Mesodermal cell (in vitro differentiated cells): ENCODE measurements at regions not wholly inside any gene's neighbourhood (a gene's known extent, or its start where the extent isn't known, plus 50 kb on each side); places are given as distances from the start of the nearest gene placed in this dataset.

ENCODE experiments used
- H3K27ac ChIP-seq: 2 replicates; pipeline ENCODE4 v1.7.0; 2013; ENCODE audit warnings: mild to moderate bottlenecking, low read depth, low read length, moderate library complexity; ENCODE audit not compliant: severe bottlenecking
- H3K36me3 ChIP-seq: 2 replicates; pipeline ENCODE4 v1.7.1; 2013; ENCODE audit warnings: mild to moderate bottlenecking, low read length, moderate library complexity; ENCODE audit not compliant: control insufficient read depth, insufficient read depth
- H3K4me1 ChIP-seq: one replicate; pipeline ENCODE4 v1.7.1; 2013; ENCODE audit warnings: mild to moderate bottlenecking, low read length; ENCODE audit not compliant: insufficient read depth, control insufficient read depth, poor library complexity, severe bottlenecking
- H3K4me3 ChIP-seq: 2 replicates; pipeline ENCODE4 v1.7.0; 2013; ENCODE audit warnings: low read length, control low read depth, mild to moderate bottlenecking; ENCODE audit not compliant: insufficient read depth, poor library complexity, severe bottlenecking; ENCODE audit errors: extremely low read depth
- H3K9me3 ChIP-seq: 2 replicates; pipeline ENCODE4 v1.7.1; 2013; ENCODE audit warnings: mild to moderate bottlenecking, low read length, moderate library complexity; ENCODE audit not compliant: control insufficient read depth
- WGBS, 2 experiments: methylation state at CpG; one replicate each; pipeline ENCODE4 v1.1.5; 2013; ENCODE audit warnings: missing lambda C conversion rate in 2 of 2; ENCODE audit not compliant: insufficient coverage in 2 of 2; 5-methylcytosine and 5-hydroxymethylcytosine counted together

- Histone ChIP-seq H3K4me1 (no peaks in the 10 kb centered on the region), H3K4me3 (no peak overlapping the region), H3K9me3 (no peaks in the 10 kb centered on the region), H3K27ac (no peak overlapping the region), H3K36me3 (no peaks in the 10 kb centered on the region)
- 81 to 88% methylated on average over 8 to 10 of the region's 14 CpGs for WGBS, 2 experiments
These were observed 58.6 kb upstream of the WASF3 start for GRCh38 chr13:26498656-26499601.

- Histone ChIP-seq H3K4me3 (no peak overlapping the region), H3K27ac (no peak overlapping the region), H3K4me1 (no peaks in the 10 kb centered on the region), H3K36me3 (no peaks in the 10 kb centered on the region), H3K9me3 (no peaks in the 10 kb centered on the region)
- 84 to 90% methylated on average over 9 to 11 of the region's 15 CpGs for WGBS, 2 experiments
These were observed 56.7 kb upstream of the WASF3 start for GRCh38 chr13:26500618-26501320.

- Histone ChIP-seq H3K9me3 (no peaks in the 10 kb centered on the region), H3K36me3 (no peaks in the 10 kb centered on the region), H3K4me1 (no peaks in the 10 kb centered on the region), H3K4me3 (no peak overlapping the region), H3K27ac (no peak overlapping the region)
- 67 to 91% methylated on average over 2 to 4 of the region's 8 CpGs for WGBS, 2 experiments
These were observed 55.8 kb upstream of the WASF3 start for GRCh38 chr13:26501641-26502040.

GRCh38 chr13:26502826-26503225 lies 54.7 kb upstream of the WASF3 start:
- Histone ChIP-seq H3K9me3 (no peaks in the 10 kb centered on the region), H3K36me3 (no peaks in the 10 kb centered on the region), H3K27ac (no peak overlapping the region), H3K4me3 (no peak overlapping the region), H3K4me1 (no peaks in the 10 kb centered on the region)
- 32 to 38% methylated on average over 6 to 10 of the region's 12 CpGs for WGBS, 2 experiments

GRCh38 chr13:26503826-26504594 lies 53.5 kb upstream of the WASF3 start:
- Histone ChIP-seq H3K4me1 (no peaks in the 10 kb centered on the region), H3K9me3 (peaks cover 5% of the 10 kb centered on the region), H3K36me3 (no peaks in the 10 kb centered on the region), H3K4me3 (no peak overlapping the region), H3K27ac (no peak overlapping the region)
- 81 to 96% methylated on average over 3 of the region's 8 CpGs for WGBS, 2 experiments
